ENCODE measurements at regions not wholly inside any gene's neighbourhood (a gene's known extent, or its start where the extent isn't known, plus 50 kb on each side); places are given as distances from the start of the nearest gene placed in this dataset.

DNA sequence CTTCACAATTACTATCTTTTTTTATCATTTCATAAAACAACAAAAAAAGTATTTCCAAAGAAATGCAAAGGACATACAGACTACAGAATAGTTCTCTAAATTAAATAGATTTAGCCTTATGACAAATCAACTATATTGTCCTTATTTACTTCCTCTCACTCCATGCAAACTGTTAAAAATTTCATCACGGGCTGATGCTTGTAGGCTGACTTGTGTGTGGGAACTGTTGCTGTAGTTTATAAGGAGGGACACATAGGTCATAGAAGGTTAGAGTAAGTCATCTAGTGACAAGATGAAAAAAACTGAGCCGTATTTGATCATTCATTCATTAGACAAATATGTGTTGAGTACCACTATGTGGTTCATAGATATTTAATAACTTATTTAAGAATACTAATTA lies 232.5 kb upstream of the TBL1XR1 start:
- H3K9me3 Mint-ChIP-seq (ENCODE audit: insufficient read depth) = no peaks in the 10 kb centered on the region
- no CpG with 5 or more reads among the region's 2 CpGs for WGBS (ENCODE audit: insufficient coverage)
- no peak for TF ChIP-seq EZH2 (IDR thresholded peaks at IDR 0.05; ENCODE audit: borderline replicate concordance, insufficient read depth, low read depth, low read length, poor library complexity, severe bottlenecking)
- TF ChIP-seq, protein P1, sequence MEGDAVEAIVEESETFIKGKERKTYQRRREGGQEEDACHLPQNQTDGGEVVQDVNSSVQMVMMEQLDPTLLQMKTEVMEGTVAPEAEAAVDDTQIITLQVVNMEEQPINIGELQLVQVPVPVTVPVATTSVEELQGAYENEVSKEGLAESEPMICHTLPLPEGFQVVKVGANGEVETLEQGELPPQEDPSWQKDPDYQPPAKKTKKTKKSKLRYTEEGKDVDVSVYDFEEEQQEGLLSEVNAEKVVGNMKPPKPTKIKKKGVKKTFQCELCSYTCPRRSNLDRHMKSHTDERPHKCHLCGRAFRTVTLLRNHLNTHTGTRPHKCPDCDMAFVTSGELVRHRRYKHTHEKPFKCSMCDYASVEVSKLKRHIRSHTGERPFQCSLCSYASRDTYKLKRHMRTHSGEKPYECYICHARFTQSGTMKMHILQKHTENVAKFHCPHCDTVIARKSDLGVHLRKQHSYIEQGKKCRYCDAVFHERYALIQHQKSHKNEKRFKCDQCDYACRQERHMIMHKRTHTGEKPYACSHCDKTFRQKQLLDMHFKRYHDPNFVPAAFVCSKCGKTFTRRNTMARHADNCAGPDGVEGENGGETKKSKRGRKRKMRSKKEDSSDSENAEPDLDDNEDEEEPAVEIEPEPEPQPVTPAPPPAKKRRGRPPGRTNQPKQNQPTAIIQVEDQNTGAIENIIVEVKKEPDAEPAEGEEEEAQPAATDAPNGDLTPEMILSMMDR (IDR thresholded peaks at IDR 0.05) = no peak
- Histone ChIP-seq H3K27ac (ENCODE audit: low read length in 2 of 2) (no peak overlapping the region), H3K4me1 (ENCODE audit: control insufficient read depth in 2 of 2, insufficient read depth in 2 of 2, low read length in 2 of 2) (peaks cover 6 to 8% of the 10 kb centered on the region in 2 donors), H3K9me3 (ENCODE audit: control extremely low read depth in 1 of 3, control insufficient read depth in 2 of 3, insufficient read depth in 1 of 3, low read length in 2 of 3) (no peaks in the 10 kb centered on the region), H3K36me3 (replicated peaks in 1 of 2; ENCODE audit: control extremely low read depth in 1 of 2, control insufficient read depth in 1 of 2, extremely low read depth in 1 of 2, insufficient read depth in 2 of 2, low read length in 1 of 2) (no peaks in the 10 kb centered on the region), H3K79me2 (ENCODE audit: control insufficient read depth, insufficient read depth, low read length) (no peaks in the 10 kb centered on the region), H3K9ac (ENCODE audit: low read length) (no peak overlapping the region), H4K20me1 (ENCODE audit: control insufficient read depth, insufficient read depth, low read length, poor library complexity, severe bottlenecking) (no peaks in the 10 kb centered on the region), H3K4me2 (replicated peaks; ENCODE audit: low read depth, low read length, poor library complexity, severe bottlenecking) (no peak overlapping the region), H2AFZ (ENCODE audit: insufficient read depth, low read depth, low read length, poor library complexity, severe bottlenecking) (no peak overlapping the region), H3K4me3 (ENCODE audit: control extremely low read depth in 1 of 5, extremely low read depth in 1 of 5, insufficient read depth in 1 of 5, low read depth in 2 of 5, low read length in 4 of 5) (no peak overlapping the region), H3K27me3 (replicated peaks in 1 of 4; ENCODE audit: control extremely low read depth in 1 of 4, control insufficient read depth in 3 of 4, insufficient read depth in 4 of 4, low read length in 3 of 4) (no peaks in the 10 kb centered on the region)
- ATAC-seq (ENCODE audit: low read depth) = no peak
- ChIA-PET CTCF (no interaction called here), POLR2A (no interaction called here)
- intact Hi-C loops (cut with micrococcal nuclease) = no loop called here
- no peak overlapping the region for H3K4me3 Mint-ChIP-seq
- H3K27me3 Mint-ChIP-seq = no peaks in the 10 kb centered on the region
- H3K4me1 Mint-ChIP-seq = peaks cover 11% of the 10 kb centered on the region
- no peak for DNase-seq
- H3K27ac Mint-ChIP-seq = no peak overlapping the region

DNA sequence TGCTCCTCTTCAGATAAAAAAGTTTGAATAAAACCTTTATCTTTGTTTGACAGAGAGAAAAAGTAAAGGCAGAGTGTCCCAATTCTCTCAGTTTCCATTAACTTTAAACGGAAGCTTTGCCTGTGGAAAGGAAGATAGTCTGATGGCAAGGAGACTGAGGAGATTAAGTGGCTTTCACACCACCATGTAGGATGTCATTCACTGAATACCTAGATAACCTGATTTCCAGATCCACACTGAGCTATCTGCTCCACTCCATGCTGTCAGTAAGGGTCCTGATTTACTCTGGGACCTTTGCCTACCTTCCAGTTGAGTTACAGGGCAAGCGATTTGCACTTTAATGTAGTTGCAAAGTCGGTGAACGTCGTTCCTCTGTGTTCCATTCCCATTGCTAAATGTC lies 233.4 kb upstream of the TBL1XR1 start:
- TF ChIP-seq EZH2 (IDR thresholded peaks at IDR 0.05; ENCODE audit: borderline replicate concordance, insufficient read depth, low read depth, low read length, poor library complexity, severe bottlenecking) = no peak
- TF ChIP-seq, protein P1 (IDR thresholded peaks at IDR 0.05) = no peak
- intact Hi-C loops (cut with micrococcal nuclease) = no loop called here
- 100% methylated on average over 1 of the region's 5 CpGs for WGBS (ENCODE audit: insufficient coverage)

More for the DNA sequence above, 233.4 kb upstream of the TBL1XR1 start:
- DNase-seq = no peak
- no peak overlapping the region for H2AFZ ChIP-seq (ENCODE audit: insufficient read depth, low read depth, low read length, poor library complexity, severe bottlenecking)
- no peak overlapping the region for H3K4me2 ChIP-seq (replicated peaks; ENCODE audit: low read depth, low read length, poor library complexity, severe bottlenecking)
- no peak overlapping the region for H3K27ac ChIP-seq (ENCODE audit: low read length in 2 of 2)
- H3K27me3 ChIP-seq (replicated peaks in 1 of 4; ENCODE audit: control extremely low read depth in 1 of 4, control insufficient read depth in 3 of 4, insufficient read depth in 4 of 4, low read length in 3 of 4) = no peaks in the 10 kb centered on the region
- Mint-ChIP-seq H3K27ac (no peak overlapping the region), H3K4me1 (peaks cover 11% of the 10 kb centered on the region), H3K9me3 (ENCODE audit: insufficient read depth) (no peaks in the 10 kb centered on the region), H3K27me3 (no peaks in the 10 kb centered on the region), H3K4me3 (no peak overlapping the region)
- ATAC-seq (ENCODE audit: low read depth) = no peak
- no peaks in the 10 kb centered on the region for H3K9me3 ChIP-seq (ENCODE audit: control extremely low read depth in 1 of 3, control insufficient read depth in 2 of 3, insufficient read depth in 1 of 3, low read length in 2 of 3)
- H4K20me1 ChIP-seq (ENCODE audit: control insufficient read depth, insufficient read depth, low read length, poor library complexity, severe bottlenecking) = no peaks in the 10 kb centered on the region
- no peaks in the 10 kb centered on the region for H3K79me2 ChIP-seq (ENCODE audit: control insufficient read depth, insufficient read depth, low read length)
- ChIA-PET POLR2A (no interaction called here), CTCF (no interaction called here)
- peaks cover 6 to 8% of the 10 kb centered on the region in 2 donors for H3K4me1 ChIP-seq (ENCODE audit: control insufficient read depth in 2 of 2, insufficient read depth in 2 of 2, low read length in 2 of 2)
- H3K9ac ChIP-seq (ENCODE audit: low read length) = no peak overlapping the region
- no peak overlapping the region for H3K4me3 ChIP-seq (ENCODE audit: control extremely low read depth in 1 of 5, extremely low read depth in 1 of 5, insufficient read depth in 1 of 5, low read depth in 2 of 5, low read length in 4 of 5)
- H3K36me3 ChIP-seq (replicated peaks in 1 of 2; ENCODE audit: control extremely low read depth in 1 of 2, control insufficient read depth in 1 of 2, extremely low read depth in 1 of 2, insufficient read depth in 2 of 2, low read length in 1 of 2) = no peaks in the 10 kb centered on the region
